Calu3 (cell line): ENCODE measurements at regions not wholly inside any gene's neighbourhood (a gene's known extent, or its start where the extent isn't known, plus 50 kb on each side); places are given as distances from the start of the nearest gene placed in this dataset.

ENCODE experiments used
- BruUV-seq: library from RNA; stranded (reverse); fragments of 400-500 nt; replicated peaks from 2 replicates; lab custom pipeline; 2021; lab: Mats Ljungman, UMichigan
- CTCF ChIA-PET: fragments of 300-600 bp; sonication (Branson Sonifier 250); formaldehyde crosslinking; loops from one replicate; lab custom pipeline; 2022; ENCODE audit warnings: antibody characterized with exemption; lab: Charles Lee
- DNase-seq: peaks from one replicate; pipeline ENCODE4 v3.0.0; 2022
- H3K27ac Mint-ChIP-seq: one replicate; pipeline ENCODE4 v1.8.0; 2022; ENCODE audit warnings: mixed read lengths; ENCODE audit not compliant: unreplicated experiment
- H3K27me3 Mint-ChIP-seq: one replicate; pipeline ENCODE4 v1.8.0; 2022; ENCODE audit warnings: mixed read lengths; ENCODE audit not compliant: unreplicated experiment
- H3K36me3 Mint-ChIP-seq: one replicate; pipeline ENCODE4 v1.8.0; 2022; ENCODE audit warnings: mild to moderate bottlenecking, moderate library complexity, mixed read lengths; ENCODE audit not compliant: insufficient read depth, unreplicated experiment
- H3K4me1 Mint-ChIP-seq: one replicate; pipeline ENCODE4 v1.8.0; 2022; ENCODE audit warnings: mild to moderate bottlenecking, low read depth, mixed read lengths; ENCODE audit not compliant: unreplicated experiment
- H3K4me3 Mint-ChIP-seq: one replicate; pipeline ENCODE4 v1.8.0; 2022; ENCODE audit warnings: mild to moderate bottlenecking, low read depth, moderate library complexity, mixed read lengths; ENCODE audit not compliant: unreplicated experiment
- H3K9me3 Mint-ChIP-seq: one replicate; pipeline ENCODE4 v1.8.0; 2022; ENCODE audit warnings: low read depth, mixed read lengths; ENCODE audit not compliant: unreplicated experiment
- CTCF ChIP-seq: fragments of 200-600 bp; IDR thresholded peaks from one replicate; pipeline ENCODE4 v1.8.0; 2022; ENCODE audit warnings: antibody characterized with exemption; ENCODE audit not compliant: unreplicated experiment
- intact Hi-C: fragments of 100-400 bp; cut with micrococcal nuclease; formaldehyde crosslinking; loops from one replicate; pipeline ENCODE4 v1.10.0; 2022; ENCODE audit not compliant: unreplicated experiment

GRCh38 chr18:46411867-46412690, 244.9 kb downstream of the LOXHD1 start:
- no TSS peak for BruUV-seq
- Mint-ChIP-seq H3K4me3 (no peak overlapping the region), H3K4me1 (no peaks in the 10 kb centered on the region), H3K27ac (no peak overlapping the region), H3K36me3 (no peaks in the 10 kb centered on the region), H3K27me3 (peaks cover 76% of the 10 kb centered on the region), H3K9me3 (no peaks in the 10 kb centered on the region)
- DNase-seq: no peak
- CTCF ChIA-PET: no interaction called here
- TF ChIP-seq CTCF: no peak
- intact Hi-C loops: no loop called here

GRCh38 chr18:46412916-46413315, 244.1 kb downstream of the LOXHD1 start:
- TF ChIP-seq CTCF: no peak
- H3K27me3 Mint-ChIP-seq: peaks cover 67% of the 10 kb centered on the region
- H3K9me3 Mint-ChIP-seq: no peaks in the 10 kb centered on the region
- no peaks in the 10 kb centered on the region for H3K36me3 Mint-ChIP-seq
- no peak overlapping the region for H3K4me3 Mint-ChIP-seq
- H3K4me1 Mint-ChIP-seq: no peaks in the 10 kb centered on the region
- no TSS peak for BruUV-seq
- no peak for DNase-seq
- no peak overlapping the region for H3K27ac Mint-ChIP-seq
- CTCF ChIA-PET: no interaction called here
- intact Hi-C loops: no loop called here

- no peaks in the 10 kb centered on the region for H3K9me3 Mint-ChIP-seq
- H3K27me3 Mint-ChIP-seq: peaks cover 59% of the 10 kb centered on the region
- no peak overlapping the region for H3K27ac Mint-ChIP-seq
- H3K4me3 Mint-ChIP-seq: no peak overlapping the region
- TF ChIP-seq CTCF: no peak
- BruUV-seq: no TSS peak
- H3K36me3 Mint-ChIP-seq: no peaks in the 10 kb centered on the region
- intact Hi-C loops: no loop called here
- H3K4me1 Mint-ChIP-seq: no peaks in the 10 kb centered on the region
- no peak for DNase-seq
- CTCF ChIA-PET: no interaction called here
These were observed 243.3 kb downstream of the LOXHD1 start for GRCh38 chr18:46413684-46414083.

GRCh38 chr18:46414863-46415262, 242.2 kb downstream of the LOXHD1 start:
- H3K9me3 Mint-ChIP-seq: no peaks in the 10 kb centered on the region
- CTCF ChIA-PET: no interaction called here

More at GRCh38 chr18:46414863-46415262, 242.2 kb downstream of the LOXHD1 start:
- no peak overlapping the region for H3K4me3 Mint-ChIP-seq
- no peak for DNase-seq
- H3K36me3 Mint-ChIP-seq: no peaks in the 10 kb centered on the region
- no peak for TF ChIP-seq CTCF
- H3K27ac Mint-ChIP-seq: no peak overlapping the region
- no peaks in the 10 kb centered on the region for H3K4me1 Mint-ChIP-seq
- intact Hi-C loops: no loop called here
- no TSS peak for BruUV-seq
- H3K27me3 Mint-ChIP-seq: peaks cover 48% of the 10 kb centered on the region
